ENCODE measurements at regions not wholly inside any gene's neighbourhood (a gene's known extent, or its start where the extent isn't known, plus 50 kb on each side); places are given as distances from the start of the nearest gene placed in this dataset.

GRCh38 chr18:71665131-71665530 lies 879.0 kb downstream of the CBLN2 start:
- Histone ChIP-seq H3K27me3 (ENCODE audit: insufficient read depth, low read length) (no peaks in the 10 kb centered on the region), H2AK5ac (ENCODE audit: low read length) (no peak overlapping the region), H3K4me3 (ENCODE audit: low read depth, low read length) (no peak overlapping the region), H2BK12ac (ENCODE audit: low read length) (no peak overlapping the region), H2BK120ac (ENCODE audit: insufficient read depth, low read length, poor library complexity) (no peak overlapping the region), H2BK5ac (ENCODE audit: low read depth, low read length, poor library complexity) (no peak overlapping the region), H3K4me2 (ENCODE audit: low read length) (no peak overlapping the region), H3K14ac (ENCODE audit: low read length) (no peak overlapping the region), H3K79me1 (ENCODE audit: low read length) (no peaks in the 10 kb centered on the region), H3K36me3 (ENCODE audit: control insufficient read depth in 1 of 2, insufficient read depth in 2 of 2, low read length in 2 of 2) (no peaks in the 10 kb centered on the region), H3K4me1 (ENCODE audit: control insufficient read depth in 1 of 2, insufficient read depth in 2 of 2, low read length in 2 of 2) (no peaks in the 10 kb centered on the region), H4K12ac (ENCODE audit: low read depth, low read length) (no peak overlapping the region), H3K9me3 (ENCODE audit: insufficient read depth, low read depth, low read length) (no peaks in the 10 kb centered on the region), H3K18ac (ENCODE audit: low read length) (no peak overlapping the region), H3K4ac (ENCODE audit: low read depth, low read length) (no peak overlapping the region), H3K23ac (ENCODE audit: low read length) (no peak overlapping the region), H2AFZ (ENCODE audit: insufficient read depth, low read length, poor library complexity) (no peak overlapping the region), H3K27ac (ENCODE audit: low read depth, low read length) (no peak overlapping the region), H4K91ac (ENCODE audit: low read depth, low read length) (no peak overlapping the region), H3K9ac (ENCODE audit: low read length) (no peak overlapping the region), H3K79me2 (ENCODE audit: control insufficient read depth, insufficient read depth, low read length, poor library complexity) (no peaks in the 10 kb centered on the region), H4K8ac (ENCODE audit: low read depth, low read length) (no peak overlapping the region)
- DNase-seq = no peak

- no peaks in the 10 kb centered on the region for H3K79me1 ChIP-seq (ENCODE audit: low read length)
- H3K27me3 ChIP-seq (ENCODE audit: insufficient read depth, low read length) = no peaks in the 10 kb centered on the region
- no peaks in the 10 kb centered on the region for H3K79me2 ChIP-seq (ENCODE audit: control insufficient read depth, insufficient read depth, low read length, poor library complexity)
- no peak overlapping the region for H4K12ac ChIP-seq (ENCODE audit: low read depth, low read length)
- no peak overlapping the region for H2BK12ac ChIP-seq (ENCODE audit: low read length)
- no peak overlapping the region for H3K18ac ChIP-seq (ENCODE audit: low read length)
- no peak overlapping the region for H3K4ac ChIP-seq (ENCODE audit: low read depth, low read length)
- H3K9ac ChIP-seq (ENCODE audit: low read length) = no peak overlapping the region
- no peaks in the 10 kb centered on the region for H3K9me3 ChIP-seq (ENCODE audit: insufficient read depth, low read depth, low read length)
- H3K27ac ChIP-seq (ENCODE audit: low read depth, low read length) = no peak overlapping the region
- no peak overlapping the region for H3K14ac ChIP-seq (ENCODE audit: low read length)
- no peak overlapping the region for H2BK5ac ChIP-seq (ENCODE audit: low read depth, low read length, poor library complexity)
- H3K23ac ChIP-seq (ENCODE audit: low read length) = no peak overlapping the region
- WGBS (ENCODE audit: extremely low coverage, insufficient coverage, insufficient read length) = no CpG with 5 or more reads among the region's 12 CpGs
- no peak for DNase-seq
- H3K4me3 ChIP-seq (ENCODE audit: low read depth, low read length) = no peak overlapping the region
- no peak overlapping the region for H2AK5ac ChIP-seq (ENCODE audit: low read length)
- H2AFZ ChIP-seq (ENCODE audit: insufficient read depth, low read length, poor library complexity) = no peak overlapping the region
- no peaks in the 10 kb centered on the region for H3K4me1 ChIP-seq (ENCODE audit: control insufficient read depth in 1 of 2, insufficient read depth in 2 of 2, low read length in 2 of 2)
- H3K36me3 ChIP-seq (ENCODE audit: control insufficient read depth in 1 of 2, insufficient read depth in 2 of 2, low read length in 2 of 2) = no peaks in the 10 kb centered on the region
- H4K91ac ChIP-seq (ENCODE audit: low read depth, low read length) = no peak overlapping the region
- no peak overlapping the region for H3K4me2 ChIP-seq (ENCODE audit: low read length)
- H2BK120ac ChIP-seq (ENCODE audit: insufficient read depth, low read length, poor library complexity) = no peak overlapping the region
- no peak overlapping the region for H4K8ac ChIP-seq (ENCODE audit: low read depth, low read length)
Measured at GRCh38 chr18:71643822-71644221, 900.3 kb downstream of the CBLN2 start.

- no peaks in the 10 kb centered on the region for H3K79me1 ChIP-seq (ENCODE audit: low read length)
- H2AK5ac ChIP-seq (ENCODE audit: low read length) = no peak overlapping the region
- no peak overlapping the region for H3K14ac ChIP-seq (ENCODE audit: low read length)
- no peaks in the 10 kb centered on the region for H3K9me3 ChIP-seq (ENCODE audit: insufficient read depth, low read depth, low read length)
- no peak overlapping the region for H3K18ac ChIP-seq (ENCODE audit: low read length)
- no peaks in the 10 kb centered on the region for H3K79me2 ChIP-seq (ENCODE audit: control insufficient read depth, insufficient read depth, low read length, poor library complexity)
- no peak overlapping the region for H2BK5ac ChIP-seq (ENCODE audit: low read depth, low read length, poor library complexity)
- no peak overlapping the region for H4K91ac ChIP-seq (ENCODE audit: low read depth, low read length)
- H3K27me3 ChIP-seq (ENCODE audit: insufficient read depth, low read length) = no peaks in the 10 kb centered on the region
- no peak overlapping the region for H3K23ac ChIP-seq (ENCODE audit: low read length)
- no peak overlapping the region for H4K12ac ChIP-seq (ENCODE audit: low read depth, low read length)
- no peak overlapping the region for H4K8ac ChIP-seq (ENCODE audit: low read depth, low read length)
- no peak overlapping the region for H2AFZ ChIP-seq (ENCODE audit: insufficient read depth, low read length, poor library complexity)
- no peak overlapping the region for H2BK120ac ChIP-seq (ENCODE audit: insufficient read depth, low read length, poor library complexity)
- no CpG with 5 or more reads among the region's 3 CpGs for WGBS (ENCODE audit: extremely low coverage, insufficient coverage, insufficient read length)
- peak in 1 of 2 donors; percentile 13 for DNase-seq
- no peak overlapping the region for H3K4ac ChIP-seq (ENCODE audit: low read depth, low read length)
- H3K36me3 ChIP-seq (ENCODE audit: control insufficient read depth in 1 of 2, insufficient read depth in 2 of 2, low read length in 2 of 2) = no peaks in the 10 kb centered on the region
- no peak overlapping the region for H3K4me3 ChIP-seq (ENCODE audit: low read depth, low read length)
- H3K9ac ChIP-seq (ENCODE audit: low read length) = no peak overlapping the region
- H2BK12ac ChIP-seq (ENCODE audit: low read length) = no peak overlapping the region
- H3K4me1 ChIP-seq (ENCODE audit: control insufficient read depth in 1 of 2, insufficient read depth in 2 of 2, low read length in 2 of 2) = no peaks in the 10 kb centered on the region
- H3K4me2 ChIP-seq (ENCODE audit: low read length) = no peak overlapping the region
- no peak overlapping the region for H3K27ac ChIP-seq (ENCODE audit: low read depth, low read length)
Measured at GRCh38 chr18:71630696-71631095, 913.4 kb downstream of the CBLN2 start.

- Histone ChIP-seq H2BK120ac (ENCODE audit: insufficient read depth, low read length, poor library complexity) (no peak overlapping the region), H3K79me1 (ENCODE audit: low read length) (no peaks in the 10 kb centered on the region), H2AK5ac (ENCODE audit: low read length) (no peak overlapping the region), H3K36me3 (ENCODE audit: control insufficient read depth in 1 of 2, insufficient read depth in 2 of 2, low read length in 2 of 2) (no peaks in the 10 kb centered on the region), H3K4me1 (ENCODE audit: control insufficient read depth in 1 of 2, insufficient read depth in 2 of 2, low read length in 2 of 2) (no peaks in the 10 kb centered on the region), H3K23ac (ENCODE audit: low read length) (no peak overlapping the region), H2BK5ac (ENCODE audit: low read depth, low read length, poor library complexity) (no peak overlapping the region), H4K91ac (ENCODE audit: low read depth, low read length) (no peak overlapping the region), H3K79me2 (ENCODE audit: control insufficient read depth, insufficient read depth, low read length, poor library complexity) (no peaks in the 10 kb centered on the region), H2BK12ac (ENCODE audit: low read length) (no peak overlapping the region), H3K27ac (ENCODE audit: low read depth, low read length) (no peak overlapping the region), H3K18ac (ENCODE audit: low read length) (no peak overlapping the region), H3K27me3 (ENCODE audit: insufficient read depth, low read length) (no peaks in the 10 kb centered on the region), H3K14ac (ENCODE audit: low read length) (no peak overlapping the region), H4K8ac (ENCODE audit: low read depth, low read length) (no peak overlapping the region), H3K9ac (ENCODE audit: low read length) (no peak overlapping the region), H3K4me2 (ENCODE audit: low read length) (no peak overlapping the region), H3K9me3 (ENCODE audit: insufficient read depth, low read depth, low read length) (no peaks in the 10 kb centered on the region), H3K4me3 (ENCODE audit: low read depth, low read length) (no peak overlapping the region), H3K4ac (ENCODE audit: low read depth, low read length) (no peak overlapping the region), H2AFZ (ENCODE audit: insufficient read depth, low read length, poor library complexity) (no peak overlapping the region), H4K12ac (ENCODE audit: low read depth, low read length) (no peak overlapping the region)
- no CpG with 5 or more reads among the region's 1 CpG for WGBS (ENCODE audit: extremely low coverage, insufficient coverage, insufficient read length)
- DNase-seq = no peak
Measured at GRCh38 chr18:71625556-71626090, 918.5 kb downstream of the CBLN2 start.
